ENCODE measurements at regions not wholly inside any gene's neighbourhood (a gene's known extent, or its start where the extent isn't known, plus 50 kb on each side); places are given as distances from the start of the nearest gene placed in this dataset.

DNA sequence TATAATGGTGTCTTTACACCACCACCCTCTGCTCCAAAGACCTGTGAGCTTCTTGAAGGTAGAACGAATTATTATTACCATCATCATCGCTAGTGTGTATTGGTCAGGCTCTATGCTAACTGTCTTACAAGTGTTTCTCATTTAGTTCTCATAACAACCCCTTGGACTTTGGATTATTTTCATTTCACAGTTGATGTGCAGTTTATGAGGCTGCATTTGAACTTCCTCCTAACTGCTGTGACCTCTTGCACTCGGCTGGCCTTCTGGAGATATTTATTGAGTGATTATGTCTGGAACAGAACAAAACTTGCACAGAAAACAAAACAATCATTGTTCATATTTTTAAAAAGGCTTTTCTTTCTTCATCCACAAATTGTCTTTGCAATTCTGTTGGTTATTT lies 306.3 kb upstream of the SGCD start:
- ATAC-seq (no peak), FAIRE-seq (no peak), DNase-seq (ENCODE audit: low read depth in 1 of 2, low spot score in 1 of 2) (no peak)
- no peak overlapping the region for H3K4me2 ChIP-seq
- ChIA-PET POLR2A (no interaction called here), CTCF (no interaction called here)
- no peak overlapping the region for H3K27ac ChIP-seq
- 0 out of 3 replicates have a peak, but pooled peaks cover 4% of the 10 kb centered on the region for H3K4me1 ChIP-seq
- WGBS (ENCODE audit: missing lambda C conversion rate) = 70% methylated on average over 3 of the region's 3 CpGs
- no peak overlapping the region for H3K4me3 ChIP-seq
- no peaks in the 10 kb centered on the region for H3K9me3 ChIP-seq
- no peak for TF ChIP-seq HOXB5 (CRISPR knock-in tag; IDR thresholded peaks at IDR 0.05)
- no peak for TF ChIP-seq BHLHE40 (IDR thresholded peaks at IDR 0.05; ENCODE audit: low read depth, low read length)
- no peak for TF ChIP-seq HEYL (CRISPR knock-in tag; IDR thresholded peaks at IDR 0.05)
- TF ChIP-seq GATA3 (IDR thresholded peaks at IDR 0.05; ENCODE audit: borderline replicate concordance) = no peak
- TF ChIP-seq EHF (CRISPR knock-in tag; IDR thresholded peaks at IDR 0.05) = no peak
- no peak for TF ChIP-seq POLR2A (IDR thresholded peaks at IDR 0.05; ENCODE audit: low read length)
- TF ChIP-seq RARB (CRISPR knock-in tag; IDR thresholded peaks at IDR 0.05) = no peak
- TF ChIP-seq TP53 (CRISPR knock-in tag; IDR thresholded peaks at IDR 0.05) = no peak
- no peak for TF ChIP-seq JUN (IDR thresholded peaks at IDR 0.05)
- no peak for TF ChIP-seq NPAS2 (CRISPR knock-in tag; IDR thresholded peaks at IDR 0.05; ENCODE audit: borderline replicate concordance)
- no peak for TF ChIP-seq BCL3 (IDR thresholded peaks at IDR 0.05)
- no peak for TF ChIP-seq SREBF2 (IDR thresholded peaks at IDR 0.05)

DNA sequence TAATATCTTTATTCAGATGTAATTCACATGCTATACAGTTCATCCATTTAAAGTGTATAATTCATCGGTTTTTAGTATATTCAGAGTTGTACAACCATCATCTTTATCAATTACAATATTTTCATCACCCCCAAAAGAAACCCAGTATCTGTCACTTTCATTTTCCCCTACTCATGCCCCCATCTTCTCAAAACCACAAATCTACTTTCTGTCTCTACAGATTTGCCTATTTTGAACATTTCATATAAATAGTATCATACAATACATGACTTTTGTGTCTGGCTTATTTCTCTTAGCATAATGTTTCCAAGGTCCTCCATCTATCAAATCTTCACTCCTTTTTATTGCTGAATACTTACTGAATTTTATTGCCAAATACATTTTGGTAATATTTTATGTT lies 305.1 kb upstream of the SGCD start:
- H3K4me3 ChIP-seq = no peak overlapping the region
- ChIA-PET POLR2A (no interaction called here), CTCF (no interaction called here)
- H3K27ac ChIP-seq = no peak overlapping the region
- H3K4me2 ChIP-seq = no peak overlapping the region
- TF ChIP-seq ZSCAN20 (CRISPR knock-in tag; IDR thresholded peaks at IDR 0.05) = no peak
- TF ChIP-seq EHF (CRISPR knock-in tag; IDR thresholded peaks at IDR 0.05) = no peak
- TF ChIP-seq ZC3H11A (IDR thresholded peaks at IDR 0.05) = no peak
- TF ChIP-seq, protein P1, sequence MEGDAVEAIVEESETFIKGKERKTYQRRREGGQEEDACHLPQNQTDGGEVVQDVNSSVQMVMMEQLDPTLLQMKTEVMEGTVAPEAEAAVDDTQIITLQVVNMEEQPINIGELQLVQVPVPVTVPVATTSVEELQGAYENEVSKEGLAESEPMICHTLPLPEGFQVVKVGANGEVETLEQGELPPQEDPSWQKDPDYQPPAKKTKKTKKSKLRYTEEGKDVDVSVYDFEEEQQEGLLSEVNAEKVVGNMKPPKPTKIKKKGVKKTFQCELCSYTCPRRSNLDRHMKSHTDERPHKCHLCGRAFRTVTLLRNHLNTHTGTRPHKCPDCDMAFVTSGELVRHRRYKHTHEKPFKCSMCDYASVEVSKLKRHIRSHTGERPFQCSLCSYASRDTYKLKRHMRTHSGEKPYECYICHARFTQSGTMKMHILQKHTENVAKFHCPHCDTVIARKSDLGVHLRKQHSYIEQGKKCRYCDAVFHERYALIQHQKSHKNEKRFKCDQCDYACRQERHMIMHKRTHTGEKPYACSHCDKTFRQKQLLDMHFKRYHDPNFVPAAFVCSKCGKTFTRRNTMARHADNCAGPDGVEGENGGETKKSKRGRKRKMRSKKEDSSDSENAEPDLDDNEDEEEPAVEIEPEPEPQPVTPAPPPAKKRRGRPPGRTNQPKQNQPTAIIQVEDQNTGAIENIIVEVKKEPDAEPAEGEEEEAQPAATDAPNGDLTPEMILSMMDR (IDR thresholded peaks at IDR 0.05) = no peak
- no peak for TF ChIP-seq ZNF302 (CRISPR knock-in tag; IDR thresholded peaks at IDR 0.05)
- TF ChIP-seq ESRRA (IDR thresholded peaks at IDR 0.05; ENCODE audit: borderline replicate concordance, low read length) = no peak
- TF ChIP-seq TFCP2L1 (CRISPR knock-in tag; IDR thresholded peaks at IDR 0.05) = no peak
- TF ChIP-seq CHD4 (IDR thresholded peaks at IDR 0.05; ENCODE audit: borderline replicate concordance) = no peak
- no peak for TF ChIP-seq KDM1A (IDR thresholded peaks at IDR 0.05; ENCODE audit: low read depth)
- TF ChIP-seq REST (IDR thresholded peaks at IDR 0.05) = no peak
- no peak for TF ChIP-seq SREBF2 (IDR thresholded peaks at IDR 0.05)
- no peak for TF ChIP-seq HEYL (CRISPR knock-in tag; IDR thresholded peaks at IDR 0.05)
- no peak for TF ChIP-seq TP53 (CRISPR knock-in tag; IDR thresholded peaks at IDR 0.05)
- no peak for TF ChIP-seq CBX2 (IDR thresholded peaks at IDR 0.05; ENCODE audit: borderline replicate concordance, low read depth)
- no peaks in the 10 kb centered on the region for H3K9me3 ChIP-seq
- WGBS (ENCODE audit: missing lambda C conversion rate) = 71% methylated on average over 1 of the region's 1 CpG
- no peak for FAIRE-seq
- no peak for DNase-seq (ENCODE audit: low read depth in 1 of 2, low spot score in 1 of 2)
- ATAC-seq = no peak
- 0 out of 3 replicates have a peak, but pooled peaks cover 4% of the 10 kb centered on the region for H3K4me1 ChIP-seq

Measured in A549 (cell line).